ENCODE measurements at regions not wholly inside any gene's neighbourhood (a gene's known extent, or its start where the extent isn't known, plus 50 kb on each side); places are given as distances from the start of the nearest gene placed in this dataset.
"Not testable (repeated sequence)": the region's sequence is repeated elsewhere in the genome, so short reads cannot be mapped to it uniquely, and the experiment has no call there.

DNA sequence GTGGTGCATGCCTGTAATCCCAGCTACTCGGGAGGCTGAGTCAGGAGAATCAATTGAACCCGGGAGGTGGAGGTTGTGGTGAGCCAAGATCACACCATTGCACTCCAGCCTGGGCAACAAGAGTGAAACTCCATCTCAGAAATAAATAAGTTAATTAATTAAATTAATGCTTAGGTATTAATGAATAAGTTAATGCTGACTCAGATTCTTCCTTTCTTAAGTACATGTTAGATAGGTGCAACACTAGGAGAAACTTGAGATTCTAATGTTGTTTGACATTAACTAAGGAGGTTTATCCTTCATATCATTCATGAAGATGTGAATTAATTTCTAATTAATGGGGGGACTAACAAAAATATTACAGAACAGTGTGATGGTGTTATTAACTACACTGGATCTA lies 812.6 kb upstream of the SPRY2 start:
- no CpG with 5 or more reads among the region's 2 CpGs for WGBS (ENCODE audit: insufficient coverage)
- H3K27me3 ChIP-seq (ENCODE audit: control insufficient read depth, insufficient read depth, low read length): no peaks in the 10 kb centered on the region

DNA sequence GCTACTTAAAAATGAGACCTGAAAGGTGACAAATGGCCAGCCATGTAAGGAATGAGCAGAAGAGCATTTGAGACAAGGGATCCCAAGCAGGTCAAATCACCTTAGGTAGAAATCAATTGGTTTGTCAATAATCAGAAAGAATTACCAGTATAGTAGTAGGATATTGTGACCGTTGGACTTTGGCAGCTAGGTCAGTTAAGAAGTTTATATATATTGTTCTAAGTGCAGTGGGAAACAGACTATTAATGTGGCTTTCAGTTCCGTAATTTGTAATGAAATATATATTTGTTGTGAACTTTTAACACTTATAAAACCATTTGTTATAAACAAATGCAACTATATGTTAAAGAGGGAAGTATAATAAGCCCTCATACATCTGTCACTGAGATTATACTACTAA lies 807.9 kb upstream of the SPRY2 start:
- H3K36me3 ChIP-seq (ENCODE audit: control insufficient read depth, insufficient read depth, low read length): no peaks in the 10 kb centered on the region
- H3K4me1 ChIP-seq (ENCODE audit: control insufficient read depth, insufficient read depth, low read length): no peaks in the 10 kb centered on the region
- no peaks in the 10 kb centered on the region for H3K27me3 ChIP-seq (ENCODE audit: control insufficient read depth, insufficient read depth, low read length)
- no peak overlapping the region for H3K4me3 ChIP-seq (ENCODE audit: low read depth, low read length)
- no peaks in the 10 kb centered on the region for H3K9me3 ChIP-seq (ENCODE audit: control insufficient read depth, insufficient read depth, low read length)
- DNase-seq (ENCODE audit: low read depth in 4 of 6, low spot score in 6 of 6): no peak
- no peak overlapping the region for H3K27ac ChIP-seq (ENCODE audit: low read depth, low read length)
- no CpG with 5 or more reads among the region's 2 CpGs for WGBS (ENCODE audit: insufficient coverage)

More for the DNA sequence above, 812.6 kb upstream of the SPRY2 start:
- Histone ChIP-seq H3K4me3 (ENCODE audit: low read depth, low read length) (no peak overlapping the region), H3K9me3 (ENCODE audit: control insufficient read depth, insufficient read depth, low read length) (no peaks in the 10 kb centered on the region), H3K36me3 (ENCODE audit: control insufficient read depth, insufficient read depth, low read length) (no peaks in the 10 kb centered on the region), H3K27ac (ENCODE audit: low read depth, low read length) (no peak overlapping the region), H3K4me1 (ENCODE audit: control insufficient read depth, insufficient read depth, low read length) (no peaks in the 10 kb centered on the region)
- DNase-seq (ENCODE audit: low read depth in 4 of 6, low spot score in 6 of 6): no peak

DNA sequence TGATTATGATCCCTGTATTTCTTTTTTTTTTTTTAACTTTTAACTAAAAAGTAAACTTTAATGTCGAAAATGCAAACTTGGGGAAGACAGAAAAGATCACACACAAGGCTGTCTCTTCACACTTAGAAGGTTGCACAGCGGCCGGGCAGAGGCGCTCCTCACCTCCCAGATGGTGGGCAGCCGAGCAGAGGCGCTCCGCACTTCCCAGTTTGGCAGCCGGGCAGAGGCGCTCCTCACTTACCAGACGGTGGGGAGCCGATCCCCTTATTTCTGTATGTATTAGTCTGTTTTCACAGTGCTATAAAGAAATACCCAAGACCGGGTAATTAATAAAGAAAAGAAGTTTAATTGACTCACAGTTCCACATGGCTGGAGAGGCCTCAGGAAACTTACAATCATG lies 805.6 kb upstream of the SPRY2 start:
- H3K9me3 ChIP-seq (ENCODE audit: control insufficient read depth, insufficient read depth, low read length); H3K4me3 ChIP-seq (ENCODE audit: low read depth, low read length); H3K27me3 ChIP-seq (ENCODE audit: control insufficient read depth, insufficient read depth, low read length); H3K4me1 ChIP-seq (ENCODE audit: control insufficient read depth, insufficient read depth, low read length); DNase-seq (ENCODE audit: low read depth in 4 of 6, low spot score in 6 of 6); H3K36me3 ChIP-seq (ENCODE audit: control insufficient read depth, insufficient read depth, low read length); H3K27ac ChIP-seq (ENCODE audit: low read depth, low read length): not testable (repeated sequence)
- no CpG with 5 or more reads among the region's 12 CpGs for WGBS (ENCODE audit: insufficient coverage)

DNA sequence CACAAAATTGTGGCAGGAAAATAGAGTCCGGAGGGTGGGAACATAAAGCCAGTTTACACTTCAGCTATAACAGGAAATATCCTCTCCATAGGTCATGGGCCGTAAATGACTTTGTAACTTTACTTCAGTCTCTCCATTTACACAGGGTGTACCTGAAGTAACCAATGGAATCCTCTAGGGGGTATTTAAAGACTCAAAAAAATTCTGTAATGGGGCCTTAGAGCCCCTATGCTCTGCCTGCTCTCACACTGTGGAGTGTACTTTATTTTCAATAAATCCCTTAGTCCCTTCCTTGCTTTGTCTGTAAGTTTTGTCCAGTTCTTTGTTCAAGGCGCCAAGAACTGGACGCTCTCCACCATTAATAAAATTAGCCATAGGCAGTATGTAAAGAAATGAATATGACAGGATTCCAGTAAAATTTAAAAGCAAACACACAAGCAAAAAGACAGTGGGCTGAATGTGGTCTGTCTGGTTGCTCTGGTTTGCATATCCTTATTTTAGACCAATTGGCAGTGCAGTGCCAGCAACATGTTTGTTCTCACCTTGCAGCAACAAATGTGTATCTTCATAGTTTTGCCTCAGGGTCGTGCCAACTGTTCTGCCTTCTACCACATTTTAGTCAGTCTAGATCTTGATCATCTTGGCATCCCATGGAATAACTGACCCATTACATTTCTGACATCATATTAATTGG lies 801.5 kb upstream of the SPRY2 start:
- Histone ChIP-seq H3K9me3 (ENCODE audit: control insufficient read depth, insufficient read depth, low read length) (no peaks in the 10 kb centered on the region), H3K27ac (ENCODE audit: low read depth, low read length) (no peak overlapping the region), H3K4me3 (ENCODE audit: low read depth, low read length) (no peak overlapping the region), H3K36me3 (ENCODE audit: control insufficient read depth, insufficient read depth, low read length) (no peaks in the 10 kb centered on the region), H3K4me1 (ENCODE audit: control insufficient read depth, insufficient read depth, low read length) (no peaks in the 10 kb centered on the region), H3K27me3 (ENCODE audit: control insufficient read depth, insufficient read depth, low read length) (no peaks in the 10 kb centered on the region)
- no peak for DNase-seq (ENCODE audit: low read depth in 4 of 6, low spot score in 6 of 6)
- whole genome bisulfite sequencing (ENCODE audit: insufficient coverage): 100% methylated on average over 1 of the region's 5 CpGs

DNA sequence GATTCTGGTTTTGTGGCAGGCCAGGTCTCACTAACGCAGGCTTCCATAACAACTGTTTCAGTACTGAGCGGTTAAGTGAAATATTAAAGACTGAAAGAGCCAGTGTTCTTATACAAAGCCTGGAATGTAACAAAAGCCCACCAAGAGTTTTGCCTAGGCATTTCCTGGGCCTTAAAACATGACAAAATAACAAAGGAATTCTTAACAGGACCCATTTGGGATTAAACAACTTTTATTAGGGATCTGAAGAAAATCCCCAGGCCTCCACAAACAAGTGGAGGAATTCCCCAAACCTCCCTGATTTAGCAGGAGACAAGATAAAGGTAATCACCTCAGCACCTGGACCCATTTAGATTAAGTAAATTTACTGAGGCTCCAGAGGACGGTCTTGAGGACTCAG lies 799.7 kb upstream of the SPRY2 start:
- Histone ChIP-seq H3K9me3 (ENCODE audit: control insufficient read depth, insufficient read depth, low read length) (no peaks in the 10 kb centered on the region), H3K27me3 (ENCODE audit: control insufficient read depth, insufficient read depth, low read length) (no peaks in the 10 kb centered on the region), H3K36me3 (ENCODE audit: control insufficient read depth, insufficient read depth, low read length) (no peaks in the 10 kb centered on the region), H3K4me3 (ENCODE audit: low read depth, low read length) (no peak overlapping the region), H3K27ac (ENCODE audit: low read depth, low read length) (no peak overlapping the region), H3K4me1 (ENCODE audit: control insufficient read depth, insufficient read depth, low read length) (no peaks in the 10 kb centered on the region)
- no CpG with 5 or more reads among the region's 3 CpGs for WGBS (ENCODE audit: insufficient coverage)
- no peak for DNase-seq (ENCODE audit: low read depth in 4 of 6, low spot score in 6 of 6)

DNA sequence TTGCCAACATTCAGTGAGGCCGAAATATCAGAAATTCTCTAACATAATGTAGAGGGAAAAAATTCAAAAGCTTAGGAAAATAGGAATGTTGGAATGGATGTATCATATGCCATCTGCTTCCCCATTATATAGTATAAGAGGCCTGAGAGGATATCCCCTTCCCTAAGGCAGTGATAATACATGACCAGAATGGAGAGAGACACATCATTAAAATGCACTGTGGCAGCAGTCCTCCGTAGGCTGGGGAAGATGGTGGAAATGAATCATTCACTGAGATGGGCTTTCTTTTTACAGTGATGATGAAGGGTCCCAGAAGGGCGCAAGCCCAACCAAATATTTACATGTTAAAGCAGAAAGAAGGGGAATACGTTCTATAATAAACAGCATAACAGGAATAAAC lies 799.1 kb upstream of the SPRY2 start:
- Histone ChIP-seq H3K4me3 (ENCODE audit: low read depth, low read length) (no peak overlapping the region), H3K36me3 (ENCODE audit: control insufficient read depth, insufficient read depth, low read length) (no peaks in the 10 kb centered on the region), H3K27me3 (ENCODE audit: control insufficient read depth, insufficient read depth, low read length) (no peaks in the 10 kb centered on the region), H3K27ac (ENCODE audit: low read depth, low read length) (no peak overlapping the region), H3K4me1 (ENCODE audit: control insufficient read depth, insufficient read depth, low read length) (no peaks in the 10 kb centered on the region), H3K9me3 (ENCODE audit: control insufficient read depth, insufficient read depth, low read length) (no peaks in the 10 kb centered on the region)
- DNase-seq (ENCODE audit: low read depth in 4 of 6, low spot score in 6 of 6): peak in 2 of 6 donors; percentile 22 to 71
- no CpG with 5 or more reads among the region's 4 CpGs for WGBS (ENCODE audit: insufficient coverage)

DNA sequence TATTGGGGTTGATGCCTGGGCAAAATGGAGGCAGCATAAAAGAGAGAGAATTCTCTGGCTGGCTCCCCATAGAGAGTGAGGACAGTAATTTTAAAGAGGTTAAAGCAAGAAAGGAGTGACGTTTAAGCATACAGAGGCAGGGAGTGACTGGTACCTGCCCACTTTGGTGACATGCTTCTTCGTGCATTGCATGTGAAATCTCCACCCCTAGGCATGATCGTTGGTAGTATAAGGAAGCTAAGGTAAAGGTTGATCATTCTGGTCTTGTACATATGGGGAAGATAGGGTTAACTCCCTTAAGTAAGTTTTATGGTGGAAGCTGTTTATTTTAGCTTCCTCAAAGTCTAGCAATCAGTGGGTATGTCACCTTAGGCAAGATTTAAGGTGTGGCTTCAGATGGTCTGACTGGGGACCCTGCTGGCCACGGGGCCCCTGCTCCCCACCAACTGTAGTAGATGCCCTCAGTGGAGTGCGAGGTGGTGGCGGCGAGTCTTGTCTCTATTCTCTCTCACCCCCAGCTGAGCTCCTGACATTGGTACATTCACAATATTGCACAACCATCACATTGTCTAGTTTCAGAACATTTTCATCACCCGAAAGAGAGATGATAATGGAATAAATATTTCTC lies 797.5 kb upstream of the SPRY2 start:
- WGBS (ENCODE audit: insufficient coverage): 78% methylated on average over 7 of the region's 8 CpGs
- no peak overlapping the region for H3K27ac ChIP-seq (ENCODE audit: low read depth, low read length)
- H3K4me3 ChIP-seq (ENCODE audit: low read depth, low read length): no peak overlapping the region
- no peaks in the 10 kb centered on the region for H3K4me1 ChIP-seq (ENCODE audit: control insufficient read depth, insufficient read depth, low read length)
- H3K9me3 ChIP-seq (ENCODE audit: control insufficient read depth, insufficient read depth, low read length): no peaks in the 10 kb centered on the region
- no peak for DNase-seq (ENCODE audit: low read depth in 4 of 6, low spot score in 6 of 6)
- no peaks in the 10 kb centered on the region for H3K27me3 ChIP-seq (ENCODE audit: control insufficient read depth, insufficient read depth, low read length)
- H3K36me3 ChIP-seq (ENCODE audit: control insufficient read depth, insufficient read depth, low read length): no peaks in the 10 kb centered on the region

DNA sequence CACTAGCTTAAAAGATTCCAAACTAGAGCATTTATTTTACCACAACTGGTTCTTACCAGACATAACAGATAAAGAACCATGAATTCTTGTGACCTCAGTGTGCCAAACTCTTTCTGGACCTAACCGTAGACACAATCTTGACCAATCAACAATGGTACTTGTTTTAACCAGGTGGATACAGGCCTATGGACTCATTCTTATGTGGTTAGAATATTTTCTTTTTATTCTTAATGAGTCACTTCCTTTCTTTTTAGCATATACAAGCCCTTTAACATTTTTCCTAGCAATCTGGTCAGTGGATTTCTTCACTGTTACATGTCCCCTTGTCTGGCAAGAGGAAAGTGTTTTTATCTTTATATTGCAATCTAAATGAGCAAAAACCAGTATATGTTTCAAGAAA lies 792.1 kb upstream of the SPRY2 start:
- H3K4me3 ChIP-seq (ENCODE audit: low read depth, low read length): no peak overlapping the region
- H3K27ac ChIP-seq (ENCODE audit: low read depth, low read length): no peak overlapping the region
- no peaks in the 10 kb centered on the region for H3K27me3 ChIP-seq (ENCODE audit: control insufficient read depth, insufficient read depth, low read length)
- no peaks in the 10 kb centered on the region for H3K4me1 ChIP-seq (ENCODE audit: control insufficient read depth, insufficient read depth, low read length)
- no peak for DNase-seq (ENCODE audit: low read depth in 4 of 6, low spot score in 6 of 6)
- H3K36me3 ChIP-seq (ENCODE audit: control insufficient read depth, insufficient read depth, low read length): no peaks in the 10 kb centered on the region
- WGBS (ENCODE audit: insufficient coverage): no CpG with 5 or more reads among the region's 1 CpG
- H3K9me3 ChIP-seq (ENCODE audit: control insufficient read depth, insufficient read depth, low read length): peaks cover 3% of the 10 kb centered on the region

DNA sequence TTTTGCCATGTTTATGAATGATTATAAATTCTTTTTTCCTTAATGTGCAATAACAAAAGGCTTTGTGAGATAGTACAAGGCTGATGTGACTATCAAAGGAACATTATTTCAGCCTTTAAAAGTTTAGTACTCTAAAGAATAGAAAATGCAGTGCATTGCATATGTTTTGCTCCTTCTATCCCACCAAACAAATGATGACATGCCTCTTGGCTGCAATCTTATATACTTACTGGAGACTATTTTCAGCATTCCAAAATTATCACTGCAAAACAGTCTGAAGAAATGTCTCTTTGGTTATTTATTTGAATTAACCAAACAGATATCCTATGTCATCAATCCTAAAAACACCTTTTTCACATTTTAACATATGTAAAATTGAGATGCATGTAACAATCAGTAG lies 776.5 kb upstream of the SPRY2 start:
- no peak overlapping the region for H3K4me3 ChIP-seq (ENCODE audit: low read depth, low read length)
- no peaks in the 10 kb centered on the region for H3K36me3 ChIP-seq (ENCODE audit: control insufficient read depth, insufficient read depth, low read length)
- no peak for DNase-seq (ENCODE audit: low read depth in 4 of 6, low spot score in 6 of 6)
- H3K27me3 ChIP-seq (ENCODE audit: control insufficient read depth, insufficient read depth, low read length): no peaks in the 10 kb centered on the region
- no peaks in the 10 kb centered on the region for H3K9me3 ChIP-seq (ENCODE audit: control insufficient read depth, insufficient read depth, low read length)
- H3K27ac ChIP-seq (ENCODE audit: low read depth, low read length): no peak overlapping the region
- no peaks in the 10 kb centered on the region for H3K4me1 ChIP-seq (ENCODE audit: control insufficient read depth, insufficient read depth, low read length)

DNA sequence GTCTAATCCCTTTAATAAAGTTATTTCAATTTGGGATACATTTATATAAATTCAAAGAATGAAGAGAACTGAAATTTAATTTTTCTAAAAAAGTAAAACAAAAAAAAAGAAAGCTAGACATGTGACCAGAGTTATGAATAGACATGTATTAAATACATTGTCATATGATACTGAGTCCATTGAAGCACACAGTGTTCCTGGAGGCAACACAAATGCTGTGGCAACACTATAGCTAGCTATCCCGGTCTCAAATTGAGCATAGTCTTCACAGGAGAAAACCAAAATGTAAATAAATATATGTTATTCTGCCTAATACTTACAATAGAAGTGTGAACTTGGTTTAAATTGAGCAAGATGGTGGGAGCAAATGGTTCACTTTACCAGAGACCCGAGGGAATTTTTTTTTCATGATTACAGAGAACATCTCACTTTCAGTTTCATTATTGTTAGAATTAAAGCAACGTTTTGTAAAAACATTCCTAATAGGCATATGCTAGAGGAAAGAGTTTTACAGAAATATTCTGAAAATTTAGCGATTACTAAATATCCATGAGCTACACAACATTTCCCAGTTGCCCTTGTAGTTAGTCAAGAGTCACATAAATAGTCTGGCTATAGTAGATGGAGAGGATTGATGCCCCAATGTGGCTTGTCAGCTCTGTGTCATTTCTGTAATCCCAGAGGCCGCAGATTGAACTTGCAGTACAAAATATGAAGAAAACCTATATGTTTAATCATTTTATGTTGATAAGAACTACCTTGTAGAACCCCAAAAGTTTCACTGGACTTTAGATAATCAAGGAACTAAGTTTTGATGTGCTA lies 775.7 kb upstream of the SPRY2 start:
- Histone ChIP-seq H3K4me3 (ENCODE audit: low read depth, low read length) (no peak overlapping the region), H3K36me3 (ENCODE audit: control insufficient read depth, insufficient read depth, low read length) (no peaks in the 10 kb centered on the region), H3K4me1 (ENCODE audit: control insufficient read depth, insufficient read depth, low read length) (no peaks in the 10 kb centered on the region), H3K27me3 (ENCODE audit: control insufficient read depth, insufficient read depth, low read length) (no peaks in the 10 kb centered on the region), H3K27ac (ENCODE audit: low read depth, low read length) (no peak overlapping the region), H3K9me3 (ENCODE audit: control insufficient read depth, insufficient read depth, low read length) (no peaks in the 10 kb centered on the region)
- no peak for DNase-seq (ENCODE audit: low read depth in 4 of 6, low spot score in 6 of 6)
- WGBS (ENCODE audit: insufficient coverage): no CpG with 5 or more reads among the region's 5 CpGs
